Breast epithelium (tissue), 4 donors: ENCODE measurements at regions not wholly inside any gene's neighbourhood (a gene's known extent, or its start where the extent isn't known, plus 50 kb on each side); places are given as distances from the start of the nearest gene placed in this dataset.

Experiments used
- DNase-seq, 2 donors: peaks; one replicate each; pipeline ENCODE4 v3.0.0-alpha.2; 2019; ENCODE audit warnings: low spot score in 2 of 2
- H3K27ac ChIP-seq, 2 donors: fragments of 200-600 bp; sonication (generic) in 1 of 2; one replicate each; pipeline ENCODE4 v1.5.1; 2016 to 2019; ENCODE audit warnings: mild to moderate bottlenecking in 1 of 2
- H3K27me3 ChIP-seq, 2 donors: fragments of 200-600 bp; sonication (generic) in 1 of 2; one replicate each; pipeline versions ENCODE4 v1.5.1 to v1.6.0; 2017 to 2019; ENCODE audit warnings: control low read depth in 1 of 2, mild to moderate bottlenecking in 1 of 2
- H3K36me3 ChIP-seq: fragments of 200-600 bp; one replicate; pipeline ENCODE4 v1.5.1; 2019
- H3K4me1 ChIP-seq, 2 donors: fragments of 200-600 bp; sonication (generic); one replicate each; pipeline ENCODE4 v1.5.1; 2016 to 2019; ENCODE audit warnings: control low read depth in 1 of 2
- H3K4me3 ChIP-seq, 3 donors: fragments of 200-600 bp; sonication (generic); 1 replicate in 2 of 3; 2 replicates in 1 of 3; pipeline ENCODE4 v1.5.1; 2016 to 2019; ENCODE audit warnings: mild to moderate bottlenecking in 3 of 3, moderate library complexity in 2 of 3
- H3K9me3 ChIP-seq, 2 donors: fragments of 200-600 bp; sonication (generic) in 1 of 2; one replicate each; pipeline ENCODE4 v1.5.1; 2016 to 2019; ENCODE audit warnings: control low read depth in 1 of 2
- POLR2A ChIP-seq: fragments of 450-650 bp; IDR thresholded peaks from one replicate; pipeline ENCODE4 v1.6.1; 2016; ENCODE audit warnings: antibody characterized with exemption, mild to moderate bottlenecking, moderate library complexity
- POLR2AphosphoS5 ChIP-seq, 3 donors: sonication (generic); formaldehyde crosslinking; IDR thresholded peaks; one replicate each; pipeline ENCODE4 v1.6.1; 2017; ENCODE audit warnings: antibody characterized with exemption in 3 of 3
- intact Hi-C: fragments of 100-400 bp; cut with DNase I; formaldehyde crosslinking; loops from one replicate; pipeline ENCODE4 v1.15.1; 2023; ENCODE audit warnings: low total_unique reads
- TF ChIP-seq, protein P1 (sequence below), 3 donors: fragments of 450-650 bp; IDR thresholded peaks; one replicate each; pipeline ENCODE4 v1.5.1; 2016 to 2017; ENCODE audit warnings: antibody characterized with exemption in 3 of 3, mild to moderate bottlenecking in 3 of 3, moderate library complexity in 3 of 3

GRCh38 chr11:127710831-127711230 is 710.3 kb upstream of the KIRREL3 start:
- intact Hi-C loops, result no loop called here
- Histone ChIP-seq H3K9me3 (no peaks in the 10 kb centered on the region), H3K36me3 (no peaks in the 10 kb centered on the region), H3K27ac (no peak overlapping the region), H3K4me3 (no peak overlapping the region), H3K27me3 (no peaks in the 10 kb centered on the region), H3K4me1 (no peaks in the 10 kb centered on the region)
- TF ChIP-seq POLR2A, result no peak
- no peak for TF ChIP-seq POLR2AphosphoS5 (IDR thresholded peaks at IDR 0.05)
- TF ChIP-seq, protein P1, sequence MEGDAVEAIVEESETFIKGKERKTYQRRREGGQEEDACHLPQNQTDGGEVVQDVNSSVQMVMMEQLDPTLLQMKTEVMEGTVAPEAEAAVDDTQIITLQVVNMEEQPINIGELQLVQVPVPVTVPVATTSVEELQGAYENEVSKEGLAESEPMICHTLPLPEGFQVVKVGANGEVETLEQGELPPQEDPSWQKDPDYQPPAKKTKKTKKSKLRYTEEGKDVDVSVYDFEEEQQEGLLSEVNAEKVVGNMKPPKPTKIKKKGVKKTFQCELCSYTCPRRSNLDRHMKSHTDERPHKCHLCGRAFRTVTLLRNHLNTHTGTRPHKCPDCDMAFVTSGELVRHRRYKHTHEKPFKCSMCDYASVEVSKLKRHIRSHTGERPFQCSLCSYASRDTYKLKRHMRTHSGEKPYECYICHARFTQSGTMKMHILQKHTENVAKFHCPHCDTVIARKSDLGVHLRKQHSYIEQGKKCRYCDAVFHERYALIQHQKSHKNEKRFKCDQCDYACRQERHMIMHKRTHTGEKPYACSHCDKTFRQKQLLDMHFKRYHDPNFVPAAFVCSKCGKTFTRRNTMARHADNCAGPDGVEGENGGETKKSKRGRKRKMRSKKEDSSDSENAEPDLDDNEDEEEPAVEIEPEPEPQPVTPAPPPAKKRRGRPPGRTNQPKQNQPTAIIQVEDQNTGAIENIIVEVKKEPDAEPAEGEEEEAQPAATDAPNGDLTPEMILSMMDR (IDR thresholded peaks at IDR 0.05), result no peak
- DNase-seq, result no peak

- no peak overlapping the region for H3K4me3 ChIP-seq
- TF ChIP-seq, protein P1 (IDR thresholded peaks at IDR 0.05), result no peak
- TF ChIP-seq POLR2AphosphoS5 (IDR thresholded peaks at IDR 0.05), result no peak
- no peak for TF ChIP-seq POLR2A
- H3K4me1 ChIP-seq, result no peaks in the 10 kb centered on the region
- no peaks in the 10 kb centered on the region for H3K27me3 ChIP-seq
- DNase-seq, result no peak
- H3K9me3 ChIP-seq, result no peaks in the 10 kb centered on the region
- no peaks in the 10 kb centered on the region for H3K36me3 ChIP-seq
- intact Hi-C loops, result no loop called here
- no peak overlapping the region for H3K27ac ChIP-seq
Measured at GRCh38 chr11:127709960-127710359, 709.4 kb upstream of the KIRREL3 start.

DNA sequence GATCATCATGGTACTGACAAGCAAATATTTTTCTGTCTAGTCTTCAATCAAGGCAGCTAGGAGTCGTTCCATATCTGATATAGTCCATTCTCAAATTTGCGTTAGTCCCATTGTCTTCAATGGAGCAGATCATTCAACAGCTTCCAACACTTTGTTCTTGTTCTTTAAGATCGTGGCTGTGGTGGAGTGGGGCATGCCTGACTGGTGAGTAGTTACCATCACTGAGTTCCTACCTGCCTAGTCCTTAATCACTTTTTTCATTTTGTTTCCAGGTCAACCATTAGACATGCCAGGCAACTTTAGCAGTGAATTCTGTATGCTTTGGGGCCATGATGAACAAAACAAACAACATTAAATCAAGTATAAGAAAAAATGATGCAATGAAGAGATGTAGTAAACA is 693.1 kb upstream of the KIRREL3 start:
- no peaks in the 10 kb centered on the region for H3K36me3 ChIP-seq
- no peaks in the 10 kb centered on the region for H3K9me3 ChIP-seq
- H3K27me3 ChIP-seq, result no peaks in the 10 kb centered on the region
- no peak for DNase-seq
- no peak overlapping the region for H3K4me3 ChIP-seq
- TF ChIP-seq, protein P1 (IDR thresholded peaks at IDR 0.05), result no peak
- TF ChIP-seq POLR2A (no peak), POLR2AphosphoS5 (IDR thresholded peaks at IDR 0.05) (no peak)
- intact Hi-C loops, result no loop called here
- no peaks in the 10 kb centered on the region for H3K4me1 ChIP-seq
- H3K27ac ChIP-seq, result no peak overlapping the region

GRCh38 chr11:127683321-127683720 is 682.8 kb upstream of the KIRREL3 start:
- H3K27me3 ChIP-seq, result no peaks in the 10 kb centered on the region
- H3K36me3 ChIP-seq, result no peaks in the 10 kb centered on the region
- H3K4me3 ChIP-seq, result no peak overlapping the region
- H3K9me3 ChIP-seq, result no peaks in the 10 kb centered on the region
- TF ChIP-seq POLR2A (no peak), POLR2AphosphoS5 (IDR thresholded peaks at IDR 0.05) (no peak)
- TF ChIP-seq, protein P1 (IDR thresholded peaks at IDR 0.05), result no peak
- no peak overlapping the region for H3K27ac ChIP-seq
- H3K4me1 ChIP-seq, result no peaks in the 10 kb centered on the region
- DNase-seq, result no peak
- intact Hi-C loops, result no loop called here

DNA sequence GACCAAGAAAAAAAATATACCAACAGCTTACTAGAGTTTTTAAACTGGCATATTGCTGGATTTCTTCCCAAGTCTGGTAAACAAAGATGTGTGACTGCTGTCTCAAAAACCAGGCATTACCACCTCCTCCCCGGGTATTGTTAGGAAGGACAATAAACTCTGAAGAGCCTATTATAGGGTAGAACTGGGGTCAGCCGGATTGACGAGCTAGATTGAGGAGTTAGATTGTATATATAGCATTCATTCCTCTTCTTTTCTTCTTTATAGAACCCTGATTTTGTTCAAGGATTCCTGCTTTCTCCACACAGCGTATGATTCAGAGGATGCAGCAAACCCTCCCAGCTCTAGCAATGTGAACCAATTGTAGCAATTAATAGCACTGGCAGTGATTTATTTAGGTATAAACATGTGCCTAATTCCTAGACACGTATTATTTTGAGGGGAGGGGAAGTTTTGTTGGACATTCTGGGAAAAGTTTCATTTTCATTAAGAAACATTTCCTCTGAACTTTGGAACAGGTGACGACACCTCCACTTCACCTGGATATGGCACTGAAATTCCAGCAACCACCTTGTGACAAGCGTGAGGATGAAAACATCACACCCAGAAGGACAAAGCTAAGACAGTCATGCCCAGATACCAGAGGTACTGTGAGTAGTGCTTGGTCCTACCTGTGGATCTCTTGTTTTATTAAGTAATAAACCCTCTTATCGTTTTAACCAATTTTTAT is 679.4 kb upstream of the KIRREL3 start:
- Histone ChIP-seq H3K27me3 (no peaks in the 10 kb centered on the region), H3K36me3 (no peaks in the 10 kb centered on the region), H3K4me3 (no peak overlapping the region), H3K27ac (no peak overlapping the region), H3K9me3 (no peaks in the 10 kb centered on the region), H3K4me1 (no peaks in the 10 kb centered on the region)
- TF ChIP-seq POLR2AphosphoS5 (IDR thresholded peaks at IDR 0.05) (no peak), POLR2A (no peak)
- TF ChIP-seq, protein P1 (IDR thresholded peaks at IDR 0.05), result no peak
- intact Hi-C loops, result no loop called here
- no peak for DNase-seq
